Adrenal gland (tissue), 9 donors: ENCODE measurements at regions not wholly inside any gene's neighbourhood (a gene's known extent, or its start where the extent isn't known, plus 50 kb on each side); places are given as distances from the start of the nearest gene placed in this dataset.

Source experiments
- DNase-seq, 7 donors: peaks; one replicate each; pipeline ENCODE4 v3.0.0-alpha.2; 2019 to 2020
- H3K27ac ChIP-seq, 5 donors: fragments of 200-600 bp; sonication (generic) in 4 of 5; 1 replicate in 3 of 5; 2 replicates in 2 of 5; pipeline versions ENCODE4 v1.5.1 to v1.8.0; 2016 to 2020; ENCODE audit warnings: mild to moderate bottlenecking in 1 of 5
- H3K27me3 ChIP-seq: fragments of 200-600 bp; 2 replicates; pipeline ENCODE4 v1.8.0; 2021
- H3K36me3 ChIP-seq, 2 donors: fragments of 200-600 bp; replicated peaks in 1 of 2; 1 replicate in 1 of 2; 2 replicates in 1 of 2; pipeline versions ENCODE4 v1.5.1 to v1.8.0; 2018 to 2022
- H3K4me1 ChIP-seq, 2 donors: fragments of 200-600 bp; replicated peaks in 1 of 2; 1 replicate in 1 of 2; 2 replicates in 1 of 2; pipeline versions ENCODE4 v1.5.1 to v1.8.0; 2018 to 2021
- H3K4me3 ChIP-seq, 4 donors: fragments of 200-600 bp; sonication (generic) in 3 of 4; one replicate each; pipeline ENCODE4 v1.5.1; 2016 to 2018
- H3K9me3 ChIP-seq, 3 donors: fragments of 200-600 bp; sonication (generic) in 1 of 3; replicated peaks in 1 of 3; 1 replicate in 2 of 3; 2 replicates in 1 of 3; pipeline versions ENCODE4 v1.5.1 to v1.8.0; 2016 to 2021
- CTCF ChIP-seq, 6 experiments: fragments of 450-650 bp in 4 of 6; fragments of 200-600 bp in 2 of 6; sonication (generic) in 1 of 6; IDR thresholded peaks; 1 replicate in 5 of 6; 2 replicates in 1 of 6; pipeline versions ENCODE4 v1.5.1 to v1.8.0; 2016 to 2021; ENCODE audit warnings: antibody characterized with exemption in 6 of 6, mild to moderate bottlenecking in 2 of 6, moderate library complexity in 1 of 6
- POLR2A ChIP-seq, 2 donors: fragments of 450-650 bp; IDR thresholded peaks; one replicate each; pipeline ENCODE4 v1.6.1; 2017; ENCODE audit warnings: antibody characterized with exemption in 2 of 2, mild to moderate bottlenecking in 2 of 2, moderate library complexity in 1 of 2
- WGBS, 4 donors: extraction: QIAGEN DNeasy Blood & Tissue Kit in 2 of 4; methylation state at CpG; one replicate each; pipeline versions ENCODE4 v1.1.5 to v1.1.7; 2013 to 2017; 5-methylcytosine and 5-hydroxymethylcytosine counted together
- intact Hi-C, 2 donors: fragments of 100-400 bp; cut with DNase I; formaldehyde crosslinking; loops; one replicate each; pipeline versions ENCODE4 v1.14.1 to v1.15.0; 2022 to 2023
- donor health status: healthy with polysubstance abuse.
- donor health status: Bipolar disorder and iron deficiency.
- donor health status: DM: yes; HTN: yes; CAD: no.
- donor health status: DM: no; HTN: no; CAD: no.
- donor health status: DM: no; HTN: no; CAD: no.

DNA sequence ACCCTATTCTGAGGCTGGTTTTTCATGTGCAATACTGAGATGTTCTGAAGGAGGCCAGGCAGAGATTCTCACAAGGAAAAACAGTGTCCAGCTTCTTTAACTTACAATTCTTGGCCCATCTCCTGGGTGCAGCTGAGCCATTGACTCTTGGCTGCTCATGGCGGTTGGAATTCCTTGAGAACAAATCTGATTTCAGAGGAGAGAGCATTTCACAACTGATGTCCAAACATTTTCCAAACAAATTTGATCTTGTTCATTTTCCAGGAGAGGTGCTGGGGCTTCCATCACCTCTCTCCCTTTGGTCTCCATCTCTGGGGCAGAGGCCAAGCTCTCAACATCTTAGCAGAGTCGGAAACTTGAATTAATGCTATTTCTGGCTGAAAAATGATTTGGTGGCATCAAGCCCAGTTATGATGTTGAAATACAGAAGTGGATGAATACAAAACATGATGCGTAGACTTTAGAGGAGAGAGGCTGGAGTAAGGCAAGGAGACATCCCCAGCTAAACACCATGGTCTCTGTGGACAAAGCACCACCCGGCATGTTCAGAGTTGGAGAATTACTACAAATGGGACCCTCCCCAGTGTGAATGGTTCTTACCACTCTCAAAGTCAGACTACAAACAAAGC is 593.0 kb downstream of the VRK1 start:
- WGBS, 4 donors, result 62 to 75% (median 69%) methylated on average over 4 of the region's 4 CpGs
- no peak overlapping the region for H3K4me3 ChIP-seq
- H3K4me1 ChIP-seq, result no peaks in the 10 kb centered on the region
- intact Hi-C loops, result no loop called here
- H3K27me3 ChIP-seq, result peaks cover 4% of the 10 kb centered on the region
- H3K36me3 ChIP-seq, result no peaks in the 10 kb centered on the region
- no peak for TF ChIP-seq CTCF (IDR thresholded peaks at IDR 0.05)
- TF ChIP-seq POLR2A (IDR thresholded peaks at IDR 0.05), result no peak
- H3K27ac ChIP-seq, result no peak overlapping the region
- no peaks in the 10 kb centered on the region for H3K9me3 ChIP-seq
- no peak for DNase-seq

GRCh38 chr14:97393244-97393643 is 596.1 kb downstream of the VRK1 start:
- no peak overlapping the region for H3K4me3 ChIP-seq
- no peak for DNase-seq
- H3K27me3 ChIP-seq, result peaks cover 4% of the 10 kb centered on the region
- H3K4me1 ChIP-seq, result no peaks in the 10 kb centered on the region
- no peak overlapping the region for H3K27ac ChIP-seq
- intact Hi-C loops, result no loop called here
- TF ChIP-seq POLR2A (IDR thresholded peaks at IDR 0.05) (no peak), CTCF (IDR thresholded peaks at IDR 0.05) (no peak)
- no peaks in the 10 kb centered on the region for H3K36me3 ChIP-seq
- H3K9me3 ChIP-seq, result no peaks in the 10 kb centered on the region
- 58 to 68% (median 61%) methylated on average over 6 of the region's 6 CpGs for WGBS, 4 donors

- no peak overlapping the region for H3K4me3 ChIP-seq
- no peaks in the 10 kb centered on the region for H3K4me1 ChIP-seq
- intact Hi-C loops, result no loop called here
- TF ChIP-seq POLR2A (IDR thresholded peaks at IDR 0.05) (no peak), CTCF (IDR thresholded peaks at IDR 0.05) (no peak)
- DNase-seq, result no peak
- peaks cover 4% of the 10 kb centered on the region for H3K27me3 ChIP-seq
- WGBS, 4 donors, result 67 to 86% (median 84%) methylated on average over 4 of the region's 4 CpGs
- H3K9me3 ChIP-seq, result no peaks in the 10 kb centered on the region
- H3K27ac ChIP-seq, result no peak overlapping the region
- no peaks in the 10 kb centered on the region for H3K36me3 ChIP-seq
Observed at GRCh38 chr14:97395068-97395467, 597.9 kb downstream of the VRK1 start.

GRCh38 chr14:97401714-97402113 is 604.5 kb downstream of the VRK1 start:
- Histone ChIP-seq H3K36me3 (no peaks in the 10 kb centered on the region), H3K27ac (no peak overlapping the region), H3K4me3 (no peak overlapping the region), H3K4me1 (no peaks in the 10 kb centered on the region), H3K9me3 (no peaks in the 10 kb centered on the region), H3K27me3 (peaks cover 4% of the 10 kb centered on the region)
- no peak for DNase-seq
- intact Hi-C loops, result no loop called here
- TF ChIP-seq CTCF (IDR thresholded peaks at IDR 0.05), result no peak
- no peak for TF ChIP-seq POLR2A (IDR thresholded peaks at IDR 0.05)
- 59 to 79% (median 68%) methylated on average over 5 to 7 of the region's 7 CpGs for WGBS, 4 donors
